ENCODE measurements at regions not wholly inside any gene's neighbourhood (a gene's known extent, or its start where the extent isn't known, plus 50 kb on each side); places are given as distances from the start of the nearest gene placed in this dataset.
"Not testable (repeated sequence)": the region's sequence is repeated elsewhere in the genome, so short reads cannot be mapped to it uniquely, and the experiment has no call there.

- H3K9me3 ChIP-seq: no peaks in the 10 kb centered on the region
- 78 to 87% (median 78%) methylated on average over 3 of the region's 3 CpGs for WGBS, 5 donors
- H3K36me3 ChIP-seq: no peaks in the 10 kb centered on the region
- intact Hi-C loops (cut with DNase I; ENCODE audit: low total_unique reads): no loop called here
- TF ChIP-seq POLR2A (IDR thresholded peaks at IDR 0.05) (no peak), CTCF (IDR thresholded peaks at IDR 0.05) (no peak), POLR2AphosphoS5 (IDR thresholded peaks at IDR 0.05) (no peak), EP300 (IDR thresholded peaks at IDR 0.05) (no peak)
- no peak overlapping the region for H3K4me3 ChIP-seq
- H3K4me1 ChIP-seq: no peaks in the 10 kb centered on the region
- H3K27me3 ChIP-seq: no peaks in the 10 kb centered on the region
- no peak overlapping the region for H3K27ac ChIP-seq
- no peak for DNase-seq
These were observed 57.9 kb upstream of the ITGB1 start for GRCh38 chr10:33015761-33016547.

GRCh38 chr10:33013331-33013730 is 55.3 kb upstream of the ITGB1 start:
- 96 to 100% (median 98%) methylated on average over 9 to 25 of the region's 25 CpGs; no CpG with 5 or more reads in 1 of the 5 donors for WGBS, 5 donors

GRCh38 chr10:33012306-33012705 is 54.3 kb upstream of the ITGB1 start:
- intact Hi-C loops (cut with DNase I; ENCODE audit: low total_unique reads): loop anchor here (5.0 kb wide), 1 partner anchor 220 kb away; no protein-coding TSS in a partner anchor
- H3K27ac ChIP-seq: no peak overlapping the region
- H3K4me3 ChIP-seq: no peak overlapping the region
- no peak for TF ChIP-seq EP300 (IDR thresholded peaks at IDR 0.05)
- TF ChIP-seq CTCF (IDR thresholded peaks at IDR 0.05): no peak
- TF ChIP-seq POLR2A (IDR thresholded peaks at IDR 0.05): no peak
- no peak for TF ChIP-seq POLR2AphosphoS5 (IDR thresholded peaks at IDR 0.05)
- DNase-seq: no peak
- no peaks in the 10 kb centered on the region for H3K27me3 ChIP-seq
- WGBS, 5 donors: 74 to 84% (median 80%) methylated on average over 5 of the region's 5 CpGs
- no peaks in the 10 kb centered on the region for H3K36me3 ChIP-seq
- H3K9me3 ChIP-seq: no peaks in the 10 kb centered on the region
- H3K4me1 ChIP-seq: peaks cover 0 to 11% (median 2%) of the 10 kb centered on the region in 4 donors

More at GRCh38 chr10:33013331-33013730, 55.3 kb upstream of the ITGB1 start:
- not testable (repeated sequence) for H3K27me3 ChIP-seq, H3K27ac ChIP-seq, H3K4me1 ChIP-seq, H3K9me3 ChIP-seq, H3K36me3 ChIP-seq, DNase-seq, H3K4me3 ChIP-seq
- intact Hi-C loops (cut with DNase I; ENCODE audit: low total_unique reads): loop anchor here (5.0 kb wide), 1 partner anchor 221 kb away; no protein-coding TSS in a partner anchor

- Histone ChIP-seq H3K9me3 (no peaks in the 10 kb centered on the region), H3K27ac (no peak overlapping the region), H3K27me3 (no peaks in the 10 kb centered on the region), H3K36me3 (no peaks in the 10 kb centered on the region), H3K4me1 (peaks cover 0 to 20% (median 12%) of the 10 kb centered on the region in 4 donors), H3K4me3 (no peak overlapping the region)
- no peak for TF ChIP-seq CTCF (IDR thresholded peaks at IDR 0.05)
- TF ChIP-seq POLR2AphosphoS5 (IDR thresholded peaks at IDR 0.05): no peak
- TF ChIP-seq EP300 (IDR thresholded peaks at IDR 0.05): no peak
- no peak for TF ChIP-seq POLR2A (IDR thresholded peaks at IDR 0.05)
- whole genome bisulfite sequencing, 5 donors: 40 to 49% (median 42%) methylated on average over 12 of the region's 12 CpGs
- intact Hi-C loops (cut with DNase I; ENCODE audit: low total_unique reads): loop anchor here (5.0 kb wide), 1 partner anchor 218 kb away; no protein-coding TSS in a partner anchor
- peak in 1 of 2 donors; percentile 38 for DNase-seq
These were observed 52.4 kb upstream of the ITGB1 start for GRCh38 chr10:33010132-33011037.
